Effector memory CD8-positive, alpha-beta T cell (primary cell): ENCODE measurements at regions not wholly inside any gene's neighbourhood (a gene's known extent, or its start where the extent isn't known, plus 50 kb on each side); places are given as distances from the start of the nearest gene placed in this dataset.
A peak's percentile ranks its signal among the peaks of the same experiment; 100 is the strongest.
"Not testable (repeated sequence)": the region's sequence is repeated elsewhere in the genome, so short reads cannot be mapped to it uniquely, and the experiment has no call there.

Experiments
- ATAC-seq: fragments of 150-1000 bp; cut with Tn5 transposase; replicated peaks from 2 replicates; pipeline ENCODE4 v1.10.0; 2021; ENCODE audit warnings: mild to moderate bottlenecking, moderate library complexity
- DNase-seq, 3 experiments: peaks; one replicate each; pipeline ENCODE4 v3.0.0; 2021
- H3K27ac Mint-ChIP-seq, 2 donors: one replicate each; pipeline ENCODE4 v1.8.0; 2022; ENCODE audit warnings: mild to moderate bottlenecking in 2 of 2, mixed read lengths in 2 of 2, moderate library complexity in 2 of 2
- H3K27me3 Mint-ChIP-seq, 2 donors: one replicate each; pipeline ENCODE4 v1.8.0; 2022; ENCODE audit warnings: mixed read lengths in 2 of 2
- H3K36me3 Mint-ChIP-seq: one replicate; pipeline ENCODE4 v1.8.0; 2022; ENCODE audit warnings: mild to moderate bottlenecking, moderate library complexity, mixed read lengths; ENCODE audit not compliant: insufficient read depth
- H3K4me1 Mint-ChIP-seq, 2 donors: one replicate each; pipeline ENCODE4 v1.8.0; 2022; ENCODE audit warnings: low read depth in 2 of 2, mixed read lengths in 2 of 2
- H3K4me3 Mint-ChIP-seq, 2 donors: one replicate each; pipeline ENCODE4 v1.8.0; 2022; ENCODE audit warnings: mild to moderate bottlenecking in 2 of 2, mixed read lengths in 2 of 2, moderate library complexity in 2 of 2
- H3K9me3 Mint-ChIP-seq, 2 donors: one replicate each; pipeline ENCODE4 v1.8.0; 2022; ENCODE audit warnings: mixed read lengths in 2 of 2

DNA sequence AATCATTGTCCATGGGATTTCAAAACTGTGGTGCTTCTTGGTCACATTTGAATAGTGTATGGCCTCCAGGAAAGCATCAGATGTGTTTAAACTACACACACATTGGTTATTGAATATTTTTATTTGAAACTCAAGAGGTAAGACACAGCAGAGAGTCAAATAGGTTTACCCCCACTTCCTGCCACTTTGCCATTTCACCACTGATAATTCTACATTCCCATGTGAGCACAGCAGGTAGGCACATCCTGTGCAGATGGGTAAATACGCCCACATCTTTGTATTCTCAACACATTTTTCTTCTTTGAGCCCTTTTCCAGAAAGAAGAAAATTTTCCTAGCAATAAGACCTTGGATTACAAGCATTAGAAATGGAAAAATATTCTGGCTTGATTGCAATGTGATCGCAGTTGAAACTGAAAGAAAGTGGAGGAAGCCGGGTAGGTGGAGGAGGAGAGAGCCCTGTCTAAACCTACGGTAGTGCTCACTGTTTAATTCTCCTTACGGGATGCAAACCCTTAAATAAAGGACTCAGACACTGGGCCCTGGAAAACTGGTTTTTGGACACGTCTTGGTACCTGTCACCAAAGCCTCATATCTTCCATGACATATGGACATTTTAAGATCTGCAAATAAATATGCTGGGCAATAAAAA, 167.7 kb downstream of the COG6 start:
- no peaks in the 10 kb centered on the region for H3K36me3 Mint-ChIP-seq
- DNase-seq, result no peak
- no peaks in the 10 kb centered on the region for H3K9me3 Mint-ChIP-seq
- H3K4me3 Mint-ChIP-seq, result peak overlapping the region in 1 of 2 donors; percentile 47
- ATAC-seq, result no peak
- H3K27ac Mint-ChIP-seq, result no peak overlapping the region
- H3K4me1 Mint-ChIP-seq, result peaks cover 4 to 14% of the 10 kb centered on the region in 2 donors
- H3K27me3 Mint-ChIP-seq, result peaks cover 55 to 59% of the 10 kb centered on the region in 2 donors

DNA sequence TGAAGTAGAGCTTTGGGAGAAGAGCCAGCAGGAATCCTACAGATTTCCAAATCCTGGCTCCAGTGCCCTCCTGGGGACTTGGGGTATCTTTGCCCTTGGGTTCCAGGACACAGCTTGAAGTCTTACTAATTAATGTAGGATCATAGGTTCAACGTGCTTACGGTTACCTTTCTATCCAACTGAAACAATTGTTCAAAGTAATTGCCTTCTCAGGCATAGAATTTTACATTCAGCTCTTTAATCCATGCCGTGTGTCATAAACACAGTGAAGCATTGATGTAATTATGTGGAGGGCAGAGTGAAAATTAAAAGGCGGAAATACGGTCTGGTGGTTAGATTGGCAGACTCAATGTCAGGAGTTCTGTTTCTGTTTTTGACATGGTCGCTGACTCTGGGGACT, 170.4 kb downstream of the COG6 start:
- DNase-seq, result no peak
- H3K4me3 Mint-ChIP-seq, result no peak overlapping the region
- ATAC-seq, result no peak
- no peaks in the 10 kb centered on the region for H3K36me3 Mint-ChIP-seq
- H3K27ac Mint-ChIP-seq, result no peak overlapping the region
- H3K9me3 Mint-ChIP-seq, result no peaks in the 10 kb centered on the region
- H3K4me1 Mint-ChIP-seq, result peaks cover 4 to 14% of the 10 kb centered on the region in 2 donors
- H3K27me3 Mint-ChIP-seq, result peaks cover 65 to 73% of the 10 kb centered on the region in 2 donors

DNA sequence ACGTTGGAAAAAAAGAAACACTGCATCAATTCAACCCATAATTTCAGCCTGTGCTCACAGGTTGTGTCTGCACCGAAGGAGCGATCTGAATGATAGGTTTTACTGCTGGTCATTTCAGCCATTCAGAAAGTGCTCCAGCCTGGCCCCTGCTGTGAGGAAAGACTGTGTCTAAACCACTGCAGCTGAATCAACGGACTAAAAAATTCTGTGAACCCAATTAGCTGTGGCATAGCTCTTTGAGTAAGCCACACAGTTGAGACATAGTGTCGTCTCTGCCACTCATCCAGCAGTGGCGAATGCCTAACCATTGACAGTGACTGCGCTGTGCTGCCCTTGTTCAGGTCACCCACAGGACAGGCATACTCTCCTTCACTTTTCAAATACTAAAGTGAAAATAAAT, 179.8 kb downstream of the COG6 start:
- no peaks in the 10 kb centered on the region for H3K9me3 Mint-ChIP-seq

DNA sequence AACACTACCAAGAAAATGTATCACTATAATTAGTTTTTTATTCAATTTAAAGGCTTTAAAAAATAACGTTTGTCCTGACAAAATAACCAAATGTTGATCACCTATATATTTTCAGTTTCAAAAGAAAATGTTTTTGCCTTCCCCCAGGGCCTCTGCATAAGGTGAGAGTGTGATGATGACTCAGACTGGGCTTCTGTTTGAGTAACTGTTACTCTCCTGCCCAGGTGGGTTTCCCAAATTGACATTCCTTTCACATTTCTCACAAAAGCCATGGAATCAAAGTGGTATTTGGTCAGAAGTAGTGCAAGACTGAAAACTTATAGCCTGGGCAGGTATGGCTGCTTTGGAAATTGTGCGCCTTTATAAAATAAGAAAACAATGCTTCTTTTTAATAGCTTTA, 180.6 kb downstream of the COG6 start:
- Mint-ChIP-seq H3K27me3 (peaks cover 12 to 30% of the 10 kb centered on the region in 2 donors), H3K4me1 (no peaks in the 10 kb centered on the region), H3K9me3 (no peaks in the 10 kb centered on the region), H3K27ac (no peak overlapping the region), H3K36me3 (no peaks in the 10 kb centered on the region), H3K4me3 (no peak overlapping the region)
- DNase-seq (no peak), ATAC-seq (no peak)

More for the DNA sequence above, 179.8 kb downstream of the COG6 start:
- Mint-ChIP-seq H3K27ac (no peak overlapping the region), H3K4me3 (no peak overlapping the region), H3K36me3 (no peaks in the 10 kb centered on the region), H3K4me1 (no peaks in the 10 kb centered on the region), H3K27me3 (peaks cover 14 to 31% of the 10 kb centered on the region in 2 donors)
- no peak for ATAC-seq
- DNase-seq, result no peak

DNA sequence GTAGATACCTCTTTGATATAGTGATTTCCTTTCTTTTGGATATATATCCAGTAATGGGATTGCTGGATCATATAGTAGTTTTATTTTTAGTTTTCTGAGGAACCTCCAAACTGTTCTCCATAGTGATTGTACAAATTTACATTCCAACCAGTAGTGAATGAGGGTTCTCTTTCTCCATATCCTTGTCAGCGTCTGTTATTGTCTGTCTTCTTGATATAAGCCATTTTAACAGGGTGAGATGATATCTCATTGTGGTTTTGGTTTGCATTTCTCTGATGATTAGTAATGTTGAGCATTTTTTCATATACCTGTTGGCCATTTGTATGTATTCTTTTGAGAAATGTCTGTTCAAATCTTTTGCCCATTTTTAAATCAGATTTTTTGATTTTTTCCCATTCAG, 182.4 kb downstream of the COG6 start:
- H3K36me3 Mint-ChIP-seq, H3K4me3 Mint-ChIP-seq, DNase-seq, ATAC-seq, H3K9me3 Mint-ChIP-seq, H3K4me1 Mint-ChIP-seq, H3K27ac Mint-ChIP-seq: not testable (repeated sequence)
- H3K27me3 Mint-ChIP-seq, result peaks cover 12 to 30% of the 10 kb centered on the region in 2 donors

DNA sequence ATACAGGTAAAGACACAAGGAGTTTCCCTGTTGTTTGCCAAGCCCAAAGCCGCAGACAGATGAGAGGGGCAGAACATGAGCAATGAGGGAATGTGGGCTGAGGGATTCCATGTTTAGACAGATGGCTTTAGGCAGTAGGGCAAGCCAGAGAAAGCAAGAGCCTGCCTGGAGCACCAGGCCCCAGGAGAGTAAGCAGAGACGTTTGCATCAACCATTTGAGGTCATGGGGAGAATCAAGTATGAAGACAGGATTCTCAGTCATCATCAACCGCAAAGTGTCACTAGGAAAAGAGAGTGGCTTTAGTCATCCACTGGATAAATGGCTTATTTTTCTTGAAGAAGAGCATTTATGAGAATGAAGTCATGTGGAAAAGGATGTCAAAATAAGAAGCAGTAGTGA, 184.7 kb downstream of the COG6 start:
- Mint-ChIP-seq H3K4me1 (no peaks in the 10 kb centered on the region), H3K27me3 (peaks cover 14 to 20% of the 10 kb centered on the region in 2 donors), H3K9me3 (no peaks in the 10 kb centered on the region), H3K27ac (no peak overlapping the region), H3K4me3 (no peak overlapping the region), H3K36me3 (no peaks in the 10 kb centered on the region)
- no peak for ATAC-seq
- DNase-seq, result no peak

DNA sequence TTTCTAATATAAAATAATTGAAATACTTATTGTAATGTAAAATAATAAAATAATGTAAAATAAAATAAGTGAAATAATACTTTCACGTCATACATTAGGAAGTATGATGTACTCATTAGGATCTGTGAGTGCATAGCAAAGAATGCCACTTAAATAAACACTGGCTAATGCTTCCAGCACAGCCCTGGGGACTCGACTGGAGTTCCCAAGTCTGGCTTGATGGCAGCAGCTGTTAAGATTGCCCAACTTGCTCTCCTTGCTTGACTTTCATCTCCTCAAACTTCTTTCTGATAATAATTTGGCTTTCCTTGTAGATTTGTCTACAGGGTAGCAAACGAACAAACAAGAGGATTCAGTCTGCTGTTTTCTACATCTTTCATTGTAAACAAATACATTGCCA, 191.9 kb downstream of the COG6 start:
- DNase-seq, result no peak
- no peak for ATAC-seq
- Mint-ChIP-seq H3K27me3 (peaks cover 25% of the 10 kb centered on the region in 2 donors), H3K36me3 (no peaks in the 10 kb centered on the region), H3K27ac (no peak overlapping the region), H3K4me1 (no peaks in the 10 kb centered on the region), H3K4me3 (no peak overlapping the region), H3K9me3 (peaks cover 0 to 2% of the 10 kb centered on the region in 2 donors)

DNA sequence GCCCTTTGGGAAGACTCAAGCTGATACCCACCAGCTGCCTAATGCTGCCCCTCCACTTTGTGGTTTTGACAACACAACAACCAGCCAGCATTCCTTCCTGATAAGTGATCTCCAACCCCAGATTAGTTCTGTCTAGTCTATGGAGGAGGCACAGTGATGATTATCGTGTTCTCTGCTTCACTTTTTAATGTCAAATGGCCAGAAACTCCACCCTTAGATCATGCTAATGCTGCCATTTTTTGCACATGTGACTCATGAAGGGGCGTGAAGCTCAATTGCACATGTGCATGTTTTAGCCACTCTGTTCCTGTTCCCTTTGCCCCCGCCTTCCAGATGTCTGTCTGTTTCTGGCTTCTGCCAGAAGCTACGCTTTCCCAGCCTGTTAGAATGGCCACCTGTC, 199.8 kb downstream of the COG6 start:
- DNase-seq (no peak), ATAC-seq (no peak)
- Mint-ChIP-seq H3K36me3 (no peaks in the 10 kb centered on the region), H3K27ac (no peak overlapping the region), H3K9me3 (peaks cover 0 to 2% of the 10 kb centered on the region in 2 donors), H3K4me1 (peaks cover 0 to 5% of the 10 kb centered on the region in 2 donors), H3K27me3 (peaks cover 43 to 62% of the 10 kb centered on the region in 2 donors), H3K4me3 (no peak overlapping the region)

DNA sequence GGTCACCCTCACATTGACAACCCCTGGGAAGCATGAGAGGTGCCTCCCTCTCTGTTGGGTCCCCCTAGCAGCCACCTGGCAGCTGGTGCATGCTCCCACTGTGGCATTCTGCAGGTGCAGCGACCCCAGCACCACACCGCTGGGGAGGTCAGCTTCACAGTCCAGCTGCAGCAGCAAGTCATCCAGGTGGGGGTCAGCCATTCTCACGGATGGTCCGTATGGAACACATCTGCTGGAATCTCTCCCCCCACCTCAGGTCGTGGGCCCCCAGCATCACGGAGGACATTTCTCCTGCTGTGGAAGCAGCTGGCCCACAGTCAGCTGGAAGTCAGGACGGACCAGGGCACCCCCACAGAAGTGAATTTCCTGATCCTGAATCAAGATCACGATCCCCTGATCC, 201.3 kb downstream of the COG6 start:
- Mint-ChIP-seq H3K4me3 (no peak overlapping the region), H3K27me3 (peaks cover 46 to 62% of the 10 kb centered on the region in 2 donors), H3K9me3 (no peaks in the 10 kb centered on the region), H3K36me3 (no peaks in the 10 kb centered on the region), H3K27ac (no peak overlapping the region), H3K4me1 (peaks cover 0 to 5% of the 10 kb centered on the region in 2 donors)
- no peak for DNase-seq
- ATAC-seq, result no peak

DNA sequence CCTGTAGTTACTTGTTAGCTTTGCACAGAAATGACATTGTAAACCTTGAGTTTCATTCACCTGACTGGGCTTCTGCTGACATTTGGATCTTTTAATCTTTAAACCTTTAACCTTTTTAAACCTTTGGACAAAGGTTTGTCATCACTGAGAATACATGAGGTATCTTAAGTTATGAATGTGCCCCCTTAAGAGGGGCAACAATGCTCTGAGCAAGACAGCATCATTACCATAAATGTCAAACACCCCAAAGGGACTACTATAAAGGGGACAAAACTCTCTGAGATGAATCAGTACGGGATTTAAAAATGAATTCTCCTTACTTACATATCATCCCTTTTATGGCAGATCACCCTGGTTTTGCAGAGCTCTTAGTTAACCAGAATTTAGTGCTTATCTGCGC, 203.3 kb downstream of the COG6 start:
- ATAC-seq (no peak), DNase-seq (no peak)
- Mint-ChIP-seq H3K27me3 (peaks cover 32 to 41% of the 10 kb centered on the region in 2 donors), H3K4me1 (peaks cover 0 to 5% of the 10 kb centered on the region in 2 donors), H3K27ac (no peak overlapping the region), H3K36me3 (no peaks in the 10 kb centered on the region), H3K9me3 (no peaks in the 10 kb centered on the region), H3K4me3 (no peak overlapping the region)

DNA sequence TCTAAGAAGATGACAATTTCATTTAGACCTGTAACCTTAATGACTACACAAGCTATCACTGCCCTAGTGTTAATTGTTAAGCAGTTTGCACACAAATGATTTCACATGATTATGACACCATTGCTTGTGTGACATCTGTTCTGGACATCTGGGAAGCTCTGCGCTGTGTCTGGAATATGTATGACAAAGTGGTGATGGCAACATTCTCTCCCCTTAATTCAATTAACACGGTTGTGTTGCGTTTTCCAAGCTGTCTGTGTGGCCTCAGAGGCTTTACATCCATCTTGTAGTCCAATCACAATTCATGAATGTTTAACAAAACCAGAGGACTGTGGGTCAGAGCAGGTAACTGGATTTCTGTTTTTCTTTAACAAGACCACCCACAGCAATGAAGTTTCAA, 204.4 kb downstream of the COG6 start:
- H3K27me3 Mint-ChIP-seq, result peaks cover 27 to 32% of the 10 kb centered on the region in 2 donors

DNA sequence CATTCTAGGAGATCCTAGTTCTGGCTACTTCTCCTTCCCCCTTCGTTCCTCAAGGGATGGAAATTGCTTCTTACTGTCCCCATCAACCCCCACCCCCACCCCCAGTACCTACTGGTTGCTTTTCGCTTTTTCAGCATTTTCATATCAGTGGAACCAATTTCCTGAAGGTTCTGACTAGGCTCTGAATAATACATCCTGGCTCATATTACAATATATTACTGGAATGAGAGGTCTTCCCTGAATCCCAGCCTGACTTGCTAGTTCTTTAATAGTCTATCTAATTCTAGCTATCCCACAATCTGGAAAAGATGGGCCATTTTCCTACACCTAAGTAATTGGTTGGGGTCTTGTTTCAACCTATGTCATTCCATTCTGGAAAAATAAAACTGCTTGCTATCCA, 207.4 kb downstream of the COG6 start:
- H3K9me3 Mint-ChIP-seq, result no peaks in the 10 kb centered on the region
- no peak overlapping the region for H3K4me3 Mint-ChIP-seq
- ATAC-seq, result no peak
- H3K4me1 Mint-ChIP-seq, result no peaks in the 10 kb centered on the region
- H3K36me3 Mint-ChIP-seq, result no peaks in the 10 kb centered on the region
- H3K27ac Mint-ChIP-seq, result no peak overlapping the region
- no peak for DNase-seq
- H3K27me3 Mint-ChIP-seq, result peaks cover 17 to 29% of the 10 kb centered on the region in 2 donors

More for the DNA sequence above, 204.4 kb downstream of the COG6 start:
- no peaks in the 10 kb centered on the region for H3K36me3 Mint-ChIP-seq
- ATAC-seq (no peak), DNase-seq (no peak)
- H3K4me1 Mint-ChIP-seq, result peaks cover 0 to 5% of the 10 kb centered on the region in 2 donors
- no peak overlapping the region for H3K4me3 Mint-ChIP-seq
- H3K27ac Mint-ChIP-seq, result no peak overlapping the region
- H3K9me3 Mint-ChIP-seq, result no peaks in the 10 kb centered on the region

DNA sequence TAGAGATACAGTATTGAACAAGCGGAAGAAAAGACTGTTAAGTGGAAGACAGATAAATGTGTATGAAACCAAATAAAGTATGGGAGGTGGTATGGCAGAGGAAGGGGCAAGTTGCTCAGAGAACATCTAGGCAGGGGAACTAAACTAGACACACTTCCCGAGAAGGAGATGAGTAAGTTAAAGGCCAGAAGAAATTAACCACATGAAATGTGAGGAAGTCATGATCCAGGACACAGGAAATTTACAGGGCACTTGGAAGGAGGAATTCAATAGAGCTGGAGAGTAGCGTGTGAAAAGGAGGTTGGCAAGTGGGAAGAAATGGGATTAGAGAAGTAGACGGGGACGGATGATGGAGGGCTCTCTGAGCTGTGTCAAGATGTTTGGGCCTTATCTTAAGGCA, 208.8 kb downstream of the COG6 start:
- DNase-seq (no peak), ATAC-seq (no peak)
- Mint-ChIP-seq H3K27me3 (peaks cover 29 to 39% of the 10 kb centered on the region in 2 donors), H3K36me3 (no peaks in the 10 kb centered on the region), H3K9me3 (no peaks in the 10 kb centered on the region), H3K4me3 (no peak overlapping the region), H3K4me1 (no peaks in the 10 kb centered on the region), H3K27ac (no peak overlapping the region)

DNA sequence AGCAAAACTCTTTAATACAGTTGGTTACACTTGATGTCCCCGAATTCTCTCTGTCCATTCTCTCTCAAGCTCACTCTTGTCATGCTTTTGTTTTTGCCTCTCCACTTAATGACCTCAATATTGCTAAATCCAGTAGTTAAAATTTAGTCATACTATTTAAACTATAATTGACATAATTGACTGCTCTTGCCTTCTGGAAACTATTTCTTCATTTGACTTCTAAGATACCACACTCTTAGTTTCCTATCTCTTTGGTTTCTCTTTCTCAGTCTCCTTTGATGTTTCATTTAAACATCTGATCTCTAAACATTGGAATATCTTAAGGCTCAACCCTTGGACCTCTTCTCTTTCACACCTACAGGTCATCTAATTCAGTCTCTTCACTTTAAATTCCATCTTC, 211.3 kb downstream of the COG6 start:
- H3K27ac Mint-ChIP-seq, result no peak overlapping the region
- H3K36me3 Mint-ChIP-seq, result no peaks in the 10 kb centered on the region
- DNase-seq, result no peak
- H3K9me3 Mint-ChIP-seq, result no peaks in the 10 kb centered on the region
- H3K4me1 Mint-ChIP-seq, result no peaks in the 10 kb centered on the region
- no peak for ATAC-seq
- H3K4me3 Mint-ChIP-seq, result no peak overlapping the region
- H3K27me3 Mint-ChIP-seq, result peaks cover 21 to 32% of the 10 kb centered on the region in 2 donors
